HG03342 (cell line): ENCODE measurements at regions not wholly inside any gene's neighbourhood (a gene's known extent, or its start where the extent isn't known, plus 50 kb on each side); places are given as distances from the start of the nearest gene placed in this dataset.
"Not testable (repeated sequence)": the region's sequence is repeated elsewhere in the genome, so short reads cannot be mapped to it uniquely, and the experiment has no call there.

ENCODE experiments used
- ATAC-seq: cut with Tn5 transposase; IDR thresholded peaks from one replicate; pipeline ENCODE4 v1.9.1; 2021; ENCODE audit warnings: mild to moderate bottlenecking, moderate library complexity; ENCODE audit not compliant: unreplicated experiment

DNA sequence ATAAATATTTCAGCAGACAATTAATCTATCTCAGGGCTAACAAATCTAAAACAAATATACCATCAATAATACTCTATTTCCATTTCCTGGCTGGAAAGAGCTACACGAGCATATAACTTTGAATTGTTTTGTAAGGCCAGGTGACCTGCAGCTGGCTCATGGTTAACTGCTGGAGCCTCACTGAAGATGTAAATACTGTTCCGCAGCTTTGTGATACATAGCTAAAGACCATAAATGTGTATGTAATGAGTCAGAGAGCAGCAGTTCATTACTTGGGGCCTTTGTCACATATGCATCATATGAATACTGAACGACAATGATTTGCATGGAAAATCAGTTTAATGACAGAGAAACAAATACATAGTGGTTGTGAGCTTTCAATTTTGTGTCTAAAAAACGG lies 109.4 kb upstream of the CCN2 start:
- ATAC-seq, result no peak

DNA sequence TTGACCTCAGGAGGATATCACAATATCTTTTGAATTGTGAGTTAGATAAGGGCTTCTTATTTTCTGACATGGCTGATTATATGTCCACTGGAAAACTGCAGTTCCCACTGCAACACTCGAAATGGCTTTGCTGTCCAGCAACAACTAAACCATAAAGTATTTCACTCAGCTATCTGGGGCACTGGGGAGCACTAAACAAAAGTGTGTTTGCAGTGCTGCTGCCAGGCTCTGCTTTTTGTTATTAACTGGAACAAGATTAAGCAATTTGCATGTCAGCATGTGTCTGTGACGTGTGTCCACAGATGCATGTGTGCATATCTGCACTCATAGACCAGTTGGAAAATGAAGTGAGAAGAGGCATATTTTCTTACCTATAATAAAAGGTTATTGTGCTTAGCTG lies 107.8 kb upstream of the CCN2 start:
- no peak for ATAC-seq

DNA sequence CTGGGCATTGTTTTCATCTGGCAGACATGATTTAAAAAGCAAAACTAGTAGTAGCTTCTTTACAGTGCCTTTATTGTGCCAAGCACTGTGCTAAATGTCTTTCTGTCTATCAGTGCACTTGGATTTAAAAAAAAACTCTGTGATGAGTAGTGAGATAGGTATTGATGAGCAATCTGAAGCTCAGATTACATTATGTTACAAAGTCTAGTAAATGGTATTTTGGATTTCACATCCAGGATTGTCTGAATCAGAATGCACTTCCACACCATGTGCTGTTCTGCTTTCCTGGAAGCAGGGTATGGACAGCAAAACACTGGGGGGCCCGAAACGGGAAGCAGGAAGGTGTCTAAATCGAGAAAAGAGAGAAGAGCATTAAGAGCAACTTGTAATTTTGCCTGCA lies 103.4 kb upstream of the CCN2 start:
- no peak for ATAC-seq

DNA sequence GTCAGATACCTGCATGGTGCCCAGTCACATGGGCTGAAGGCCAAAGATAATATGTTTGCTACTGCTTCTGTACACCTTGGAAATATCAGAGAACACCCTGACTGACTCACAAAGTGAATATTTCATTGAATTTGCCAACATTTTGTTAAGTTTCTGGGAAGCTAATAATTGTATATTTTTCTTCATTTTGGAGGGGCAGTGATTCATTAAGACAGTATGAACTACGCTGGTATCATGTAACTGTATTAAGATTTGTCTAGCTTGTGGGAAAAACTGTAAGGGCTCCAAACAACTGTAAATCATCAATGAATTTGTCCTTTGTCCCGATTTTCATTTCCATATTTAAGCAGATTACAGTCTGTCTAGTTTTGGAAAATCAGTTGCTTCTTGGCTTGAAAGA lies 102.3 kb upstream of the CCN2 start:
- no peak for ATAC-seq

DNA sequence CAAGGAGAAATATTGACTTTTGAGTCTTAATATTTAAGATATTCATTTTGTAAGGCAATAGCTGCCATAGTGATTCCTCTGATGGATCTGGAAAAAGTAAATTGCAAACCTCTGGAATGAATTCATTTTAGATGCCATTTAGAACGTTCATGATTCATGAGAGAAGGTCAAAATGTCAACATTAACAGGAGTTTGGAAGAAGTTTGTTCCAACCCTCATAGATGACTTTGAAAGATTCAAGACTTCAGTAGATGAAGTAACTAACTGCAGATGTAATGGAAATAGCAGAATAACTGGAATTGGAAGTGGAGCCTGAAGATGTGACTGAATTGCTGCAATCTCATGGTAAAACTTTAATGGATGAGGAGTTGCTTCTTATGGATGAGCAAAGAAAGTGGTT lies 100.9 kb upstream of the CCN2 start:
- ATAC-seq, result no peak

DNA sequence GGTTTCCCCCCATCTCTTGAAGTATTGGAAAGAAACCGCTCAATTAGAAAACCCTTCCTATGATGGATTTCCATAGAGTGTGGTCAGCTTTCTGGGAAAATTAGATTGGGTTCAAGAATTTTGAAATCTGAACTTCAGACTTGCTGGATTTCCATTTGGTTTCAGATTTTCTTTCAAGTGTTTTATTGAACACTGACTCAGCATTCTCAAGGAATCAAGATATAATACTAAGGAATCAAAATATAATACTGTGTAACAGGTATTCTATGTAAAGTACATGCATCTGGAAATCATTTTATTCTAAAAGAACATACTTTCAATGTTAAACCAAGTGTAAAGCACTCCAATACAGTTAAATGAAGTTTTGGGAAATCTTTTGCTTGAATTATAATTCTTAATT lies 94.7 kb upstream of the CCN2 start:
- ATAC-seq, result no peak

DNA sequence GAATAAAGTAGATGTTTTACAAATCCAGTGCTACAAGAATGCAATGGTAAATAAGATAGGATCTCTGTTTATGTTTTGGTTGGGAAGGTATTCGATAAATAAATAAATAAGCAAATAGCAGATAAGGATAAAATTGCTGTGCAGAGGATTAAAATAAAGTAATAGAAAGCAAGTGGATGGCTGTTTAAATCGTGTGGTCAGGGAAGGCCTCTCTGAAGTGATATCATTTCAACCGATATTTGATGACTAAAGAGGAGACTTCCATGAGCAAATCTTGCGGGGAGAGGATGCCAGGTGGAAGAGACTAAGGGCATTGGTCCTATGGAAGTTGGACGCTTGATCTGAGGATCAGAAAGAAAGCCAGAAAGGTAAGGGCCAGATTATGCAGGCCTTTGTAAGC lies 92.0 kb upstream of the CCN2 start:
- ATAC-seq, result no peak

DNA sequence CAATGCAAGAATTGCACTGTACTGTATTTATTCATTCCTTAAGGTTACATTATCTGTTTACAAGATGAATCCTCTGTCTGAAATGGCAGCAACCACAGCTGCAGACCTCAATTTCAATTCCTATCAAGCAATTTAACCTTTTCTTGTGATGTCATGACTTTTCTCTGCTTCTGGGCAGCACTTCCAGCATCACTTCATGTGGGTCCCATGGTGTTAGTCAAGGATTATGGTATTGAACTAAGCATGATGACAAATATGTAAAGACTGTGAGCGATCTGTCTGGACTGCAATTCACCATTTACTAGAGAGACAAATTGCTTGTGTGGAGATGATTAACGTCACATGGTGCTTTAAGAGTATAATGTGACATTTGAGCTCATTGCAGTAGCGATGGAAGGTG lies 90.5 kb upstream of the CCN2 start:
- no peak for ATAC-seq

DNA sequence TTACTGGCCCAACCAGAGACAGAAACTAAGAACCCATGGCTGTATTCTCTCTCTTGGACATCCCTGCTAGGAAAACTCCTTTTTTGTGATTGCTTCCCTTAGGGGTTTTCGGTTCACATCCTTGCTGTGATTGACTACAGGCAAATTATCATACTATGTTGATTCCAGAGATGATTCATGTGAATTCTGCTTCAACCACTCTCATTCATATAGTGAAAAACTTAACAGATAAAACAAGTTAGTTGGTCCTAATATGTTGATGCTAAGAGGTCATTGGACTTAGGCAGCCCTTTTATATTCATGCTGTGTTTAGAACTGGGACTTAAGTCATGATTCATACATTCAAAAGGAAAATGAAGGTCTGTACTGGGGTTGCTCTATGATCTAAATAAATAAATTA lies 76.9 kb upstream of the CCN2 start:
- no peak for ATAC-seq

DNA sequence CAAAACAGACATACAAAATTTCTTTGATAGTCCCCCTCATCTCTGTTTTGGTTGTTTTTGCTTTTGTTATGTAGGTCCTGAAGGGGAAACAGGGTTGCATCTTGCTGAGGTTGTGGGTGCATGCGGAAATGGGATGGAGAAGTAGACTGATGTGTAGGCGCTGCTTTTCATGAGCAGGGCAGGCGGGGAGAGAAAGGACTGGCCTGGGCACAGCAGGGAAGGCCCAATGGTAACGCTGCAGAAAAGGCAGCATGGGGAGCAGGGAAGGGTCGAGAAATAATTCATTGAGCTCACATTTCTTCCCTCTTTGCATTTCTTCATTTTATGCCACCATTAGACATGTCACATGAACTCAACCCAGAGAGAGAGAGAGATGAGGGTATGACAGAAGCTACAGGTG lies 74.3 kb upstream of the CCN2 start:
- ATAC-seq, result no peak

DNA sequence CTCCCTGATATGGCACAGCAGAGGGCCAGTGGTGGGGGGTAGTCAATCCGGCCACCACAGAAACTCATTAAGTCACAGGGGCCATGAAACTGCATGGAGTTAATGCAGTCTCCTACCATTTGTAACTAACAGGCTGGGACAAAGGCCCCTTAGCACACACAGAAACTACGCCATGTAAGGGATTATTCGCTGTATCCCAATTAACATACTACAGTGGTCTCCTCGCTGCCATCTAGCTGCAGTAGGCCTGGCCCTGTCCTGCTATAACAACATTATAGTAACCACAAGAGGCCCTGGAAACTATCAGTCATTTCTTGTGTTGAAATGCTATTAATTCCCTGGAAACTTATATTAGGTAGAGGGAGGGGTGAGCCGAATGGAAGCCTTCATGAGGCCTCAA lies 72.3 kb upstream of the CCN2 start:
- ATAC-seq, result no peak

DNA sequence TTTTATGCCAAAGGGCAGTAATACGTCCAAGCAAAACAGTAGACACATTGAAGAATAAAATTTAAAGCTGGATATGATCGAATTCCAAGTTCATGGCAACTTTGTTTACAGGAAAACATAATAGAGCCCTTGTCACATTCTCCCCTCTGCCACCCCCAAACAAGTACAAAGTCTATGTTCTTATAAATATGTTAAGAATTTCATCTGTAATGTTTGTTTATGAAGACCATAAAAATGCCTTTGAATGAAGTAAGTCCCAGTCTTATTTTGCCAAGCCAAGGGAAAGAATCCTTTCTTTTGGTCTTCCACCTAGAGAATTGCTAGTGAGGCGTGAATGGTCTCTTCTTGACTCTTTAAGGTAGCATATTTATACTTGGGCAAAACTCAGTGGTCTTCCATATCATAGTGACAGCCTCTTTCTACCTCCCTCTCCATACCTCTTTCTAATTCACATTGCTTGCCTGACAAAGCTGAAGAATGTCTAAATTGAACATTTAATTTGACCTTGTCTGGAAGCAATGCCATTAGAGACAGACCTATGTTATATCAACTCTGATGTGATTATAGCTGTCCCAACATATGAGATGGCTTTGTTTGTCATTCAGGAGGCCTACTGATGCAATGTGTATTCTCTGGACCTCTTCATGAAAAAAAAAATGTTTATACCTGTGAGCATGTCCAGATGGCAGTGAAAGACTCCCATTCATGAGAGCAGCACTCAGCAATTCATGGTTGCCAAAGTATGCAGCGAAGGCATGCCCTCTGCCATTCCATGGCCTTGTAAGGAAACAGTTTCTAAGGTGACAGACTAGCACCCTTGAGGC lies 70.6 kb upstream of the CCN2 start:
- no peak for ATAC-seq

DNA sequence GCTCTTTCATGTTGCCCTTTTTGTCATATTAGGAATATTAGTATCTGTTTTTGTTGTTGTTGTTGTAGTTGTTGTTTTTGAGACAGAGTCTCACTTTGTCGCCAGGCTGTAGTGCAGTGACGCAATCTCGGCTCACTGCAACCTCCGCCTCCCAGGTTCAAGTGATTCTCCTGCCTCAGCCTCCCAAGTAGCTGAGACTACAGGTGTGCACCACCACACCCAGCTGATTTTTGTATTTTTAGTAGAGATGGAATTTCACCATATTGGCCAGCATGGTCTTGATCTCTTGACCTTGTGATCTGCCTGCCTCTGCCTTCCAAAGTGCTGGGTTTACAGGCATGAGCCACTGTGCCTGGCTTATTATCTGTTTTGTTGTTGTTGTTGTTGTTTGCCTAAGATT lies 69.7 kb upstream of the CCN2 start:
- ATAC-seq, result not testable (repeated sequence)

DNA sequence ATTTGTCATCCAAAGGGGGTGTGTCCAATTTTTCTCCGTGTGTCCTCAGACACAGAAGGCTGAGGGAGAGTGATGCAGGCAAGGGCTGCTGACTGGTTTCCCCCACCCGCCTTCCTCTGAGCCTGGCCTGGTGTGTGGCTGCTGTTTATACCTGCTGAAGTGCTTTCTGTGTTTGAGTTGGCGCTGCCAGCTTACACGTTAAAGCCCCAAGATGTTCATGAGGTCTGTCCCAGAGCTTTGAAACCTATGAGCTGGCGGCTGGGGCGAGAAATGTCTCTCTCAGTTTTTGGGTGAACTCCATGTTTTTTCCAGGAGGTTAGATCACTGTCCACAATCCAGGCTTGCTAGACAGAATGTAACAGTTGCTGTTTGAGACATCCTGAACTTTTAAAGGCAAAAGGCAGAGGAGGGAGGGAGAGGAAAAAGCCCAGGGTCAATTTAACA lies 69.0 kb upstream of the CCN2 start:
- ATAC-seq, result no peak

DNA sequence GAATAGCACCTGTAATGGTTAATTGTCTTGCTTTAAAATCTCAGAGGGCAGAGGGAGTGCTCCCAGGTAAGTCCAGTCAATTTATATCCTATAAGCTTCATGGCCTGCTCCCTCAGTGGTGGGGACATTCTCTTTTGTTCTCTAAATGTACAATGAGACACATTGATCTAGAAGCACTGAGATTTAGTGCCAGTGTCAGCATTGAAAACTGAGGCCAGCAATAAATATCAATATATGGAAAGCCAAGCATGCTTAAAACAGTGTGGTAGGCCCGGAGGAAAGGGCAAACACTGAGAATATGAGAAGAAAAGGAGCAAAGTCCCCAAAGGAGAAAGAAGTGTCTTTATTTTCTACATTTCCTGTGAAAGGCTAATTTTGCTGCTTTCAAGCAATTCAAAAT lies 68.4 kb upstream of the CCN2 start:
- no peak for ATAC-seq

DNA sequence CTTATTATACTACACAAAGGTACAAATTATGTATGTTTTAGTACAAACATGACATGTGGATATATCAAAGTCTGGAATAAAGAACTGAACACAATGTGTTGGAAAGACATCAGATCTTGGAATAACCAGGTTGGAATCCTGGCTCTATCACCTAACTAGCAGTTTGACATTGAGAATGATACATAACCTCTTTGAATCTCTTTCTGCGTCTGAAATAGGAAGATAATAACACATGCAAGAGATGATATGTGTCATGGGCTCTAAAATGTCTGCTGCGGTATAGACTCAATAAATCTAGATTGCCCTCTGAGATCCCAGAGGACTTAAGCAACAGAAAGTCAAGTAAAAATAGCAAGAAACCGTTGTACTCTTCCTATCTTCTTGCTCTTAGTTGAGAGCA lies 66.8 kb upstream of the CCN2 start:
- ATAC-seq, result no peak

DNA sequence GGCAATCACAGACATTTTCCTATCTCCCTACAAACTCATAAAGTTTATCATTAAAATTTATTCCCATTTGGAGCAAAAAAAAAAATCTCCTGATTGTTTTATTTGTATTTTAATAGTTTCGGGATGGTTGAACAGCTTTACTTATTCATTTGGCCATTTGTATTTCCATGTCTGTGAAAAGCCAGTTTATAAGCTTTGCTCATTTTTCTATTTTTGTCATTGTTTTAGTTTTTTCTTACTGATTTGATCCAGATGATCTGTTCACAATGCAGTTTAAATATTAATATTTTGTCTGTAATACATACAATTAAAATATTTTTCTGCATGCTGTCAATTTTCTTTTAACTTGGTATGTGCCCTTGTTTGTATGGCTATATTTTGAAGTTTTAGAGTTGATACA lies 65.2 kb upstream of the CCN2 start:
- ATAC-seq, result no peak

DNA sequence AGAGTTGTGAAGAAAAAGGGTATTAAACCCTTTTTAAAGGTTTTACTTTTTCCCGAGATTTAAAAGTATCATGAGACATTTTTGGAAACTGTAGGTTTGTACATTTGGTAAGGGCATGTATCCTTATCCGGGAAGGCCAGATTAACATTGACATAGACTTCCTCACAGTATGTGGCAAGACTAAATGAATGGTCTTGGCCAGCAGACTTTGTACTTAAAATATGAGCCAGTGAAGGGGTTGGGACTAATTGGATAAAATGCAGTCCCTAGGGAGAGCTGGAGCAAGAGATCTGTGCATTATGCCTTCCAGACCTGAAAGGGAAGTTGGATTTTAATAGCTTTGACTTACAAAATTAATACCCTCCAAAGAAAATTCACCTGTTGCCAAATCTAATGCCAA lies 60.4 kb upstream of the CCN2 start:
- ATAC-seq, result no peak

DNA sequence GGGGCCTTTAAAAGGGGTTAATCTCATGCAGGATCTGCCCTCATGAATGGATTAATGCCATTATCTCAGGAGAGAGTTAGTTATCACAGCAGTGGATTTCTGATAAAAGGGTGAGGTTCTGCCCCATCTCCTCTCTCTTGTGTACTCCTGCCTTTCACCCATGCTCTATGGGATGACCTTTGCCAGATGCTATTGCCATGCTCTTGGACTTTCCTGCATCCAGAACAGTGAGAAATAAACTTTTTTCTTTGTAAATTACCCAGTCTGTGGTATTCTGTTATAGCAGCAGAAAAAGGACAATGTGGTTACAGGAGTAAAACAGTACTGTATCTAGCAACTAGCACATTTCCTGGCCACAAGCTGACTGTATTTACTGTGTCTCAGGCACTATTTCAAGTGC lies 58.0 kb upstream of the CCN2 start:
- ATAC-seq, result no peak

DNA sequence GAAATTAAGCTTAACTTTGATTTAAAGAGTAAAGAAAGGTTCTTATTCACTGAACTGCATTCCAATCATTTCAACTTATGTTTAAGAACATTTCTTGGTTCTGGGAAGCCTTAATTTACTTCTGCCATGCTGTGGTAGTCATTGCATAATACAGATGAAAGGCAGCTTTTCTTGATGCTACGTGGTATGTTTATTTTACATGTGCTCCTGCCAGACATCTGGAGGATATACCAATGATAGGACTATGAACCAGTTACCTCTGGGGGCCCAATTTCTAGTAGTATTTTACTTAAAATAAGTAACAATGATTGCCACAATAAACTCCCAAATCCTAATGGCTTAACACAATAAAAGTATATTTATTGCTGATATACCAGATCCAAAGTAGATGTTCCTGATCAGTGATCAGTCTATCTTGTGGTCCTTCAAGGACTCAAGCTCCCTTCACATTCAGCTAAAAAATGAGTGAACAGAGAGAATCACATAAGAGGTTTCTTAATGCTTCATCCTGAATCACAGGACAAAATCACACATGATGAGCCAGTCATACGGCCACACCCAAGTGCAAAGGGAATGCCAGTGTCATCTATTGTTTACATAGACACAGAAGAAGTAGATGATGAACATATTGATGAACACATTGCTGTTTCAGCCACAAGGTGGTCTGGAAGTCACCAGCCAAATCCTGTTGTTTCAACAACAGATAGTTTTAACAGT lies 56.5 kb upstream of the CCN2 start:
- no peak for ATAC-seq

DNA sequence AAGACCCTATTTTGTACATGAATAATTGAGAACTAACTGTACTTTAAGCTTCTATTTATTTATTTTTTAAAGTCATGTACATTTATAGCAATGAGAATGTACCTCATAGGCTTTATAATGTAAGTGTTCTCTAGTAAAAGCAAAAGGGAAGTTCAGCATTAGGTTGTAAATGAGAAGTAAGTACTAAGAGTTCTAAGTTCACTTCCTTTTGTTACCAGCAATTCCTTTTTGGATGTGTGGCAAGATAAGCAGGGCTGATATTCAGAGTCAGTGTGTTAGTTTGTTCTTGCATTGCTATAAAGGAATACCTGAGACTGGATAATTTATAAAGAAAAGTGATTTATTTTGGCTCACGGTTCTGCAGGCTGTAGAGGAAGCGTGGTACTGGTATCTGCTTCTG lies 54.0 kb upstream of the CCN2 start:
- ATAC-seq, result no peak

DNA sequence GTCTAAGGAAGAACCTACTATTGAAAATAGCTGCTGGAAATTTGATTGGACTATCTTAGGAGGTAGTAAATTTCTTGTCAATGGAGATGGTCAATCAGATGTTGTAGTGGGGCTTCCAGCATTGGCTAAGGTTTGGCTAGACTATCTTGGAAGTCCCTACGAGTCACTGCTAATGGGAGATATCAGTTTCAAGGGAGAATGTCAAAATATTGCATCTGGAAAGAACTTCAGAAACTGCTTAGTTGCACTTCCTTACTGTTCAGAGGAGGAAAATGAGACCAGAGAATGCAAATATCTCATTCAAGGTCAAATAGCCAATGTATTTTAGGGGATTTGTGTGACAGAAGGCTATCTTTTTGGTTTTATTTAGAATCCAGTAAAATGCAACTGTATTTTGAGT lies 53.5 kb upstream of the CCN2 start:
- ATAC-seq, result no peak
